GM18867 (cell line): ENCODE measurements at regions not wholly inside any gene's neighbourhood (a gene's known extent, or its start where the extent isn't known, plus 50 kb on each side); places are given as distances from the start of the nearest gene placed in this dataset.

ENCODE experiments used
- ATAC-seq: cut with Tn5 transposase; IDR thresholded peaks from one replicate; pipeline ENCODE4 v1.9.1; 2021; ENCODE audit warnings: mild to moderate bottlenecking, moderate library complexity; ENCODE audit not compliant: unreplicated experiment

GRCh38 chr6:48754641-48755040 lies 643.6 kb upstream of the PTCHD4 start:
- ATAC-seq, result no peak

- ATAC-seq, result no peak
Observed at GRCh38 chr6:48750861-48751260, 639.9 kb upstream of the PTCHD4 start.

GRCh38 chr6:48747471-48747870 lies 636.5 kb upstream of the PTCHD4 start:
- no peak for ATAC-seq

GRCh38 chr6:48747040-48747439 lies 636.0 kb upstream of the PTCHD4 start:
- no peak for ATAC-seq

GRCh38 chr6:48744948-48745347 lies 634.0 kb upstream of the PTCHD4 start:
- ATAC-seq, result no peak

GRCh38 chr6:48743738-48744137 lies 632.7 kb upstream of the PTCHD4 start:
- ATAC-seq, result no peak

GRCh38 chr6:48736501-48737206 lies 625.7 kb upstream of the PTCHD4 start:
- ATAC-seq, result no peak

GRCh38 chr6:48735846-48736245 lies 624.8 kb upstream of the PTCHD4 start:
- no peak for ATAC-seq

- ATAC-seq, result no peak
Observed at GRCh38 chr6:48733581-48733980, 622.6 kb upstream of the PTCHD4 start.

GRCh38 chr6:48714699-48715098 lies 603.7 kb upstream of the PTCHD4 start:
- ATAC-seq, result no peak

- ATAC-seq, result no peak
Observed at GRCh38 chr6:48714250-48714649, 603.3 kb upstream of the PTCHD4 start.

GRCh38 chr6:48713612-48714011 lies 602.6 kb upstream of the PTCHD4 start:
- ATAC-seq, result no peak

- ATAC-seq, result no peak
Observed at GRCh38 chr6:48706310-48706709, 595.3 kb upstream of the PTCHD4 start.

- no peak for ATAC-seq
Observed at GRCh38 chr6:48701572-48701971, 590.6 kb upstream of the PTCHD4 start.

GRCh38 chr6:48695872-48696271 lies 584.9 kb upstream of the PTCHD4 start:
- ATAC-seq, result no peak

- ATAC-seq, result no peak
Observed at GRCh38 chr6:48691420-48691819, 580.4 kb upstream of the PTCHD4 start.

- no peak for ATAC-seq
Observed at GRCh38 chr6:48689498-48689897, 578.5 kb upstream of the PTCHD4 start.

GRCh38 chr6:48678390-48678789 lies 567.4 kb upstream of the PTCHD4 start:
- ATAC-seq, result no peak

GRCh38 chr6:48671505-48671904 lies 560.5 kb upstream of the PTCHD4 start:
- ATAC-seq, result no peak

GRCh38 chr6:48670546-48670945 lies 559.5 kb upstream of the PTCHD4 start:
- no peak for ATAC-seq

- no peak for ATAC-seq
Observed at GRCh38 chr6:48667797-48668196, 556.8 kb upstream of the PTCHD4 start.

GRCh38 chr6:48664826-48665225 lies 553.8 kb upstream of the PTCHD4 start:
- ATAC-seq, result no peak

GRCh38 chr6:48658915-48659314 lies 547.9 kb upstream of the PTCHD4 start:
- ATAC-seq, result no peak
